HG03025 (cell line): ENCODE measurements at regions not wholly inside any gene's neighbourhood (a gene's known extent, or its start where the extent isn't known, plus 50 kb on each side); places are given as distances from the start of the nearest gene placed in this dataset.
"Not testable (repeated sequence)": the region's sequence is repeated elsewhere in the genome, so short reads cannot be mapped to it uniquely, and the experiment has no call there.

ENCODE experiments used
- ATAC-seq: cut with Tn5 transposase; IDR thresholded peaks from one replicate; pipeline ENCODE4 v1.9.1; 2021; ENCODE audit warnings: mild to moderate bottlenecking, moderate library complexity; ENCODE audit not compliant: unreplicated experiment, low FRiP score

GRCh38 chr7:116371536-116371935, 128.0 kb upstream of the CAV2 start:
- not testable (repeated sequence) for ATAC-seq

GRCh38 chr7:116373229-116373628, 126.3 kb upstream of the CAV2 start:
- ATAC-seq = not testable (repeated sequence)

DNA sequence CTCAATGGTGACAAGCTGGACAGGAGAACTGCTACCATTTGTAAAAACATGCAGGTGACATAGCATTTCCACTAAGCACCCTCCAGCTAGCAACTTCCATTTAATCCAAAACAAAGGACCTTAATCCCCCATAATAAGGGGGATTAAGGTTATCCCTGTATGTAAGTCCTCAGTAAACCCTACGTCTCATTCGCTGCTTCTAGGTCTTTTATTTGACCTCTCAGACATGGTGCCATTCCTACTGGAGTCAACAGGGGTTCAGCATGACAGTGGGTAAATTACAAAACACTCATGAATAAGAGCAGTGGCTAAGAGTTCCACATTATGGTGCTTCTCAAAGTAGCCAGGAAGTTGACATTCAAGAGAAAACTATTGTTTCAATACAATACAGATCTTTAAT, 121.8 kb upstream of the CAV2 start:
- ATAC-seq = no peak

DNA sequence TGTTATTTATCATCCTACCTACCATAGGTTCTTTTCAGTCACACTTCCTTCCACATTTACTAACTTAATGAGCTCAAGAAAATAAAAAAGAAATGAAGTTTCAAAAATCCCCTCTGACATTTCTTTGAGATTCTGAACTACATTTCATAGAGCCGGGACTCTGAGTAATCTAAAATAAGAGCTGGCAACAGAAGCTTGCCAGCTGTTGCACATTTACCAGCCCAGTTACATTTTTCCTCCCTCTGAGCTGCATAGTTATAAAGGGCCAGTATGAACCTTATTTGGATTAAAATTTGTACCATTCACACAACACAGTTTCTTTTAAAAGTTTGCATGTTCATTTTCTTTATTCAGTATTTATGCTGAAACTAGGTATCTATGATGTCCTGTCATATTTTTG, 119.5 kb upstream of the CAV2 start:
- no peak for ATAC-seq

- ATAC-seq = no peak
Measured at GRCh38 chr7:116382375-116382774, 117.2 kb upstream of the CAV2 start.

GRCh38 chr7:116384936-116385635, 114.5 kb upstream of the CAV2 start:
- no peak for ATAC-seq

GRCh38 chr7:116386674-116387073, 112.9 kb upstream of the CAV2 start:
- ATAC-seq = no peak

GRCh38 chr7:116390363-116390762, 109.2 kb upstream of the CAV2 start:
- no peak for ATAC-seq

DNA sequence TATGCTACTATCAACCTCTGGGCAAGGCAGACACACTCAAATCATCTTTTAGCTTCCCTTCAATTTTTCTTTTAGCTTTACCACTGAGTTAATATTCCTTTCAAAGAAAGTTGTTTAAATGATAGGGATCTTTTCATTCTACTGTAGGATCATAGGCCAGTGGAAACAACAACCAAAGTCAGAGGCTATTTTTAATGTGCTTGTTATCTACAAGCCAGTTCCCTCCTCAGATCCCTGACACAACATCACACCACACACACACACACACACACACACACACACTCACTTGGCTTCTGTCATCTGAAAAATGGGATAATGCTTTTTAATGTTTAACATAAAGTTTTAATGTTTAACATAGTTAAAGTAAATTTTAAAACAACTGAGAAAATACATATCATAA, 106.7 kb upstream of the CAV2 start:
- ATAC-seq = no peak

DNA sequence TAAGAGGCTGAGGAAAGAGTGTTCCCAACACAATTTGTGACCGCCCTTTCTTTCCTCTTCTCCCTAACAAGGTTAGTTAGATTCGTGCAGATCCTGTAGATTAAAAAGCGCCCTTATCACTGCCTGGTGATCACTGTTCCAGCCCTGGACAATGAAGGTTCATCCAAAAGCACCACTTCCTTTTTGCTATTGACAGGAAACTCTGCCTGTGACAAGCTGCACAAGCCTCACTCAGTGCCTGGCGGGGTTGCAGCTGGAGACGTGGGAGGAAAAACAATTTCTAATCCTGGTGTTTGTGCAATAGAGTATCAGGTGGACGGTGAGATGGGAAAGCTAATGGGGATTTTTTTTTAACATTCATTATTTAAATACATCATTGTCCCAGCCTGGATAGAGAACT, 105.9 kb upstream of the CAV2 start:
- no peak for ATAC-seq

DNA sequence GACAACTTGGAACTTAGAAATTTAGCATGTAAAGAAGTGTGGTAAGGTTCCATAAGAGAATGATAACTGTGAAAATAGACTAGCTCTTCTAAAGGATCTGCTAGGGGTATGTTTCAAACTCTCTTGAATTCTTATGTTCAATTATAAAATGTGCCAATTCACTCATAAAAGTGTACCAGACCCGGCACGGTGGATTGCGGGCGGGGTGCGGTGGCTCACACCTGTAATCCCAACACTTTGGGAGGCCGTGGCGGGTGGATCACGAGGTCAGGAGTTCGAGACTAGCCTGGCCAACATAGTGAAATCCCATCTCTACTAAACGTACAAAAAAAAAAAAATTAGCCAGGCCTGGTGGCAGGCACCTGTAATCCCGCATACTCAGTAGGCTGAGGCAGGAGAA, 105.4 kb upstream of the CAV2 start:
- no peak for ATAC-seq

DNA sequence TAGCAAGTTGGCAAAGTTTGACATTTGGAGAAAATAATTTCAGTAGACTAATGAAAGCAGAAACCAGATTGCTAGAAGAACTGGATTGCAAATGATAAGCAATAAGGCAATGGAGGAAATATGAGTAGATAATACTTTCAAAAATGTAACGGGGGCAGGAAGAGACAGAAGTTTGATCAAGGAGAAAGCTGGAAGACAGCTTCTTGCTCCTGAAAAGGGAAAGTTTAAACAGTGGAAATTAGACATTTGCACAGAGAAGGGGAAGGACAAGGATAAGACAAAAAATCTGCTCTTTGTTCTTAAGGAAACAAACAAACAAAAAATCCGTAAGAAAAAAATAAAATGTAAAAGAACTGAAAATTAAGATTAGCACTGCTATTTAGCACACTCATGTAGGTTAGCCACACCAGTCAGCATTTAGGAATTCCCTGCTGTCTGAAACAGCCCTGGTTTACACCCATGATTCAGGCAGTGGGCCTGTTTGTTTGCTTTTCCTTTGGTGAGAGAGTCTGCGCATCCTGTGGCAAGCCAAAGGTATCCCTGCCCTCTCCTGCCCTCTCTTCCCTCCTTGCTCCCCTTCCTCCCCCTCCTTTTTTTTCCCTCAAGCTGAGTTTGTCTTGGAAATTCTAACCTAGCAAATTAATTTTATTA, 104.3 kb upstream of the CAV2 start:
- ATAC-seq = no peak

- no peak for ATAC-seq
Measured at GRCh38 chr7:116398672-116399071, 100.9 kb upstream of the CAV2 start.

DNA sequence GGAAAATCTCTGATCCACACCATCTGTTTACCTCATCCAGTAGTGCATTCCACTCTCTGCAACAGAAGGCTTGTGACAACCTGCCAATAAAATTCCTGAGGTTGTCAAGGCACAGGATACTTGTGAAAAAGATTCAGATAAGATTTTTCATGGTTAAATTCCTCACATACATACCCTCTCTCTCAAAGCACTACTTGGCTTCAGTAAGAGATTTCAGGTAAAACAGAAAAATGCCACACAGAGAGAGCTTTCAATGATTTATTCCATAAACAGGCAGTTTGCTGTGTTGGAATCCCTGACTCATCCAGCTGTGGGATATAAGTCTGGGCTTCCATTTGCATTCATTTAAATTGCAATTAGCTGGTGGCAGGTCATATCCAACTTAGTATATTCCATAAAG, 99.7 kb upstream of the CAV2 start:
- no peak for ATAC-seq

- ATAC-seq = no peak
Measured at GRCh38 chr7:116400522-116400921, 99.0 kb upstream of the CAV2 start.

DNA sequence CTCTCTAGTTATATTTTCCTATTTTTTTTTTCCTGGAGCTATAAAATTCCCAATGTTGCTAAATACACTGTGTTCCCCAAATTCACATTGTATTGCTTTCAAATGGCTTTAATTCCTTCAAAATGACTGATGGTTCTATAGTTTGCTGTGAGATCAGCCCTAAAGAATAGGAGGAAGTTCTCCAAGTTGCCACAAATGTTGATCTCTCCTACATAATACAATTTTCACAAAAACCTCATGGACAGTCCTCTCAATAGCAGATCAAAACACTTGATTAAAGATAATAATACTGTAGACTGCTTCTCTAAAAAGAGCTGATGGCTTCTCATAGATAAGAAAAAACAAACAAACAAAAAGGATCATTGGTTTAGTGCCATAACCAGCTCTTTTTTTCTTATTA, 97.8 kb upstream of the CAV2 start:
- no peak for ATAC-seq

GRCh38 chr7:116403265-116403664, 96.3 kb upstream of the CAV2 start:
- no peak for ATAC-seq

GRCh38 chr7:116404389-116404788, 95.1 kb upstream of the CAV2 start:
- no peak for ATAC-seq

- no peak for ATAC-seq
Measured at GRCh38 chr7:116405810-116406209, 93.7 kb upstream of the CAV2 start.

- no peak for ATAC-seq
Measured at GRCh38 chr7:116407165-116407564, 92.4 kb upstream of the CAV2 start.

GRCh38 chr7:116408166-116408565, 91.4 kb upstream of the CAV2 start:
- no peak for ATAC-seq

DNA sequence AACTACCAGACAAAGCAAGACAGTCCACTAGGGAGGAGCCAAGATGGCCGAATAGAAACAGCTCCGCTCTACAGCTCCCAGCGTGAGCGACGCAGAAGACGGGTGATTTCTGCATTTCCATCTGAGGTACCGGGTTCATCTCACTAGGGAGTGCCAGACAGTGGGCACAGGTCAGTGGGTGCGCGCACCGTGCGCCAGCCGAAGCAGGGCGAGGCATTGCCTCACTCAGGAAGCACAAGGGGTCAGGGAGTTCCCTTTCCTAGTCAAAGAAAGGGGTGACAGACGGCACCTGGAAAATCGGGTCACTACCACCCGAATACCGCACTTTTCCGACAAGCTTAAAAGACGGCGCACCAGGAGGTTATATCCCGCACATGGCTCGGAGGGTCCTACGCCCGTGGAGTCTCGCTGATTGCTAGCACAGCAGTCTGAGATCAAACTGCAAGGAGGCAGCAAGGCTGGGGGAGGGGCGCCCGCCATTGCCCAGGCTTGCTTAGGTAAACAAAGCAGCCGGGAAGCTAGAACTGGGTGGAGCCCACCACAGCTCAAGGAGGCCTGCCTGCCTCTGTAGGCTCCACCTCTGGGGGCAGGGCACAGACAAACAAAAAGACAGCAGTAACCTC, 90.6 kb upstream of the CAV2 start:
- ATAC-seq = not testable (repeated sequence)
